IMR-90 (cell line): ENCODE measurements at regions not wholly inside any gene's neighbourhood (a gene's known extent, or its start where the extent isn't known, plus 50 kb on each side); places are given as distances from the start of the nearest gene placed in this dataset.

ENCODE experiments used
- ATAC-seq: fragments of 200-7000 bp; cut with Tn5 transposase; 2 replicates; pipeline ENCODE4 v1.9.1; 2020; ENCODE audit warnings: low read depth, mild to moderate bottlenecking, moderate library complexity
- BruUV-seq: library from RNA; stranded (reverse); fragments of 400-500 nt; replicated peaks from 2 replicates; lab custom pipeline; 2021; lab: Mats Ljungman, UMichigan
- CTCF ChIA-PET: fragments of 300-600 bp; formaldehyde crosslinking; extraction: SDS; loops from one replicate; lab custom pipeline; 2021; ENCODE audit warnings: antibody characterized with exemption; lab: Yijun Ruan, JAX
- POLR2A ChIA-PET: fragments of 300-600 bp; sonication (Branson Sonifier 250); formaldehyde crosslinking; loops from one replicate; lab custom pipeline; 2022; ENCODE audit warnings: antibody characterized with exemption; ENCODE audit not compliant: unreplicated experiment; lab: Charles Lee
- DNase-seq: peaks from one replicate; pipeline ENCODE4 v3.0.0; 2013
- H2AFZ ChIP-seq: replicated peaks from 2 replicates; pipeline ENCODE3; 2013; ENCODE audit warnings: low read length, mild to moderate bottlenecking; ENCODE audit not compliant: poor library complexity
- H2AK5ac ChIP-seq: 2 replicates; pipeline ENCODE4 v1.6.1; 2013; ENCODE audit warnings: low read depth, low read length, inconsistent platforms
- H2AK9ac ChIP-seq: replicated peaks from 2 replicates; pipeline ENCODE3; 2013; ENCODE audit warnings: mild to moderate bottlenecking, low read depth, low read length, moderate library complexity; ENCODE audit not compliant: poor library complexity
- H2BK120ac ChIP-seq: 2 replicates; pipeline ENCODE4 v1.6.1; 2013; ENCODE audit warnings: low read depth, low read length, inconsistent platforms
- H2BK15ac ChIP-seq: 3 replicates; pipeline ENCODE4 v1.6.1; 2013; ENCODE audit warnings: low read depth, low read length, inconsistent platforms
- H2BK20ac ChIP-seq: 2 replicates; pipeline ENCODE4 v1.6.1; 2013; ENCODE audit warnings: low read depth, mild to moderate bottlenecking, inconsistent platforms, low read length, moderate library complexity
- H2BK5ac ChIP-seq: 2 replicates; pipeline ENCODE4 v1.6.1; 2013; ENCODE audit warnings: mild to moderate bottlenecking, low read depth, low read length, inconsistent platforms; ENCODE audit not compliant: poor library complexity, severe bottlenecking
- H3K14ac ChIP-seq: replicated peaks from 2 replicates; pipeline ENCODE4 v1.6.1; 2013; ENCODE audit warnings: low read depth, low read length, inconsistent platforms
- H3K18ac ChIP-seq: 2 replicates; pipeline ENCODE4 v1.6.1; 2013; ENCODE audit warnings: low read depth, low read length, control low read depth
- H3K23ac ChIP-seq: 2 replicates; pipeline ENCODE4 v1.6.1; 2013; ENCODE audit warnings: low read depth, low read length, inconsistent platforms
- H3K27ac ChIP-seq: 2 replicates; pipeline ENCODE4 v1.5.1; 2013; ENCODE audit warnings: mild to moderate bottlenecking, control low read depth, low read length; ENCODE audit not compliant: insufficient read depth
- H3K27me3 ChIP-seq: 2 replicates; pipeline ENCODE4 v1.6.1; 2013; ENCODE audit warnings: low read length; ENCODE audit not compliant: control insufficient read depth, insufficient read depth
- H3K36me3 ChIP-seq: 2 replicates; pipeline ENCODE4 v1.6.1; 2013; ENCODE audit warnings: low read length, mixed read lengths; ENCODE audit not compliant: control insufficient read depth, insufficient read depth
- H3K4ac ChIP-seq: 2 replicates; pipeline ENCODE4 v1.6.1; 2013; ENCODE audit warnings: low read depth, low read length, inconsistent platforms
- H3K4me1 ChIP-seq: 2 replicates; pipeline ENCODE4 v1.6.1; 2013; ENCODE audit warnings: low read length, mixed read lengths; ENCODE audit not compliant: control insufficient read depth, insufficient read depth
- H3K4me2 ChIP-seq: 2 replicates; pipeline ENCODE4 v1.6.1; 2013; ENCODE audit warnings: low read depth, mild to moderate bottlenecking, control low read depth, low read length, moderate library complexity
- H3K4me3 ChIP-seq: 2 replicates; pipeline ENCODE4 v1.5.1; 2013; ENCODE audit warnings: low read depth, mild to moderate bottlenecking, control low read depth, low read length, moderate library complexity; ENCODE audit not compliant: insufficient read depth
- H3K56ac ChIP-seq: 2 replicates; pipeline ENCODE4 v1.6.1; 2013; ENCODE audit warnings: low read length, inconsistent platforms; ENCODE audit not compliant: insufficient read depth; ENCODE audit errors: extremely low read depth
- H3K79me1 ChIP-seq, 2 experiments: 2 replicates each; pipeline ENCODE4 v1.6.1; 2013; ENCODE audit warnings: low read length in 2 of 2, inconsistent platforms in 1 of 2, low read depth in 1 of 2
- H3K9ac ChIP-seq: 2 replicates; pipeline ENCODE4 v1.6.1; 2013; ENCODE audit warnings: low read depth, low read length, control low read depth
- H3K9me1 ChIP-seq: 2 replicates; pipeline ENCODE4 v1.6.1; 2013; ENCODE audit warnings: low read length, inconsistent platforms; ENCODE audit not compliant: insufficient read depth
- H3K9me3 ChIP-seq: 2 replicates; pipeline ENCODE4 v1.6.1; 2013; ENCODE audit warnings: low read length; ENCODE audit not compliant: control insufficient read depth, insufficient read depth
- H4K20me1 ChIP-seq: 2 replicates; pipeline ENCODE4 v1.6.1; 2013; ENCODE audit warnings: low read length, inconsistent platforms; ENCODE audit not compliant: insufficient read depth
- H4K5ac ChIP-seq: 2 replicates; pipeline ENCODE4 v1.6.1; 2013; ENCODE audit warnings: mild to moderate bottlenecking, low read depth, low read length, control low read depth
- H4K8ac ChIP-seq, 2 experiments: 2 replicates each; pipeline ENCODE4 v1.6.1; 2013; ENCODE audit warnings: low read depth in 2 of 2, low read length in 2 of 2, control low read depth in 1 of 2, inconsistent platforms in 1 of 2
- H4K91ac ChIP-seq: 2 replicates; pipeline ENCODE4 v1.6.1; 2013; ENCODE audit warnings: low read depth, low read length, inconsistent platforms; ENCODE audit not compliant: insufficient read depth
- BHLHE40 ChIP-seq: fragments of 150-350 bp; IDR thresholded peaks from 2 replicates; pipeline ENCODE4 v1.6.1; 2016; ENCODE audit warnings: mild to moderate bottlenecking, low read depth, low read length
- CHD1 ChIP-seq: IDR thresholded peaks from 2 replicates; pipeline ENCODE4 v1.6.1; 2012; ENCODE audit warnings: low read depth, low read length, improper control_type of control experiment
- MAFK ChIP-seq: IDR thresholded peaks from 2 replicates; pipeline ENCODE4 v1.6.1; 2012; ENCODE audit warnings: low read depth, low read length, improper control_type of control experiment
- MAZ ChIP-seq: IDR thresholded peaks from 2 replicates; pipeline ENCODE4 v1.6.1; 2012; ENCODE audit warnings: low read depth, mild to moderate bottlenecking, low read length, improper control_type of control experiment, moderate library complexity, borderline replicate concordance
- POLR2A ChIP-seq: IDR thresholded peaks from 2 replicates; pipeline ENCODE4 v1.6.1; 2012; ENCODE audit warnings: mild to moderate bottlenecking, low read depth, low read length
- RAD21 ChIP-seq: IDR thresholded peaks from 2 replicates; pipeline ENCODE4 v1.6.1; 2012; ENCODE audit warnings: low read length, improper control_type of control experiment
- RFX5 ChIP-seq: IDR thresholded peaks from 2 replicates; pipeline ENCODE4 v1.8.0; 2012; ENCODE audit warnings: low read depth, mild to moderate bottlenecking, low read length, moderate library complexity
- SMC3 ChIP-seq: fragments of 150-350 bp; IDR thresholded peaks from 2 replicates; pipeline ENCODE4 v1.6.1; 2016; ENCODE audit warnings: low read depth, mild to moderate bottlenecking, antibody characterized with exemption, low read length, moderate library complexity
- dilution Hi-C: fragments of 300-500 bp; cut with HindIII; formaldehyde crosslinking; loops from one replicate; pipeline ENCODE4 v1.14.3; 2018; ENCODE audit warnings: low sequenced_read_pairs; ENCODE audit not compliant: unreplicated experiment
- in situ Hi-C: fragments of 300-500 bp; cut with MboI; formaldehyde crosslinking; loops from 3 replicates; pipeline ENCODE4 v1.14.3; 2019; ENCODE audit warnings: low sequenced_read_pairs, inconsistent platforms, mixed read lengths
- intact Hi-C: fragments of 100-400 bp; cut with micrococcal nuclease; formaldehyde crosslinking; loops from 2 replicates; pipeline ENCODE4 v1.10.0; 2022

DNA sequence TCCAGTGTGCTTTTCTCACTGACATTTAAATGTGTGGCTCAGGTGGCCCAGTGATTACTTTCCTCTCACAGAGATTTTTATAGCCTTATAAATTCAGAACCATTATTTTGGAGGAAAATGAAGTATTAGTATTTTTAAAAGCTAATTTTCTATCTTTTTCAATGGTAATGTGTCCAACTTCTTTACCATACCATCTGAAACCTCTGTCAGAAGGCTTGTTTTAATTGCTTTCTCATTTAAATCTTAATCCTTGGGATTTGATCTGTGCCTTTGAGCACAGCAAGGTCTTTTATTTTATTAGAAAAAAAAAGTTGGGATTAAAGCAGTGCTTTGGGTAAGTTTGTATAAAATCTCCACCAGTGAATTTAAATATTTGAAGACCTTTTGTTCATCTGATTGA lies 452.3 kb upstream of the RAG2 start:
- no peak for TF ChIP-seq RAD21
- no peak for TF ChIP-seq CHD1
- no peak for TF ChIP-seq SMC3
- no peak for TF ChIP-seq MAFK
- TF ChIP-seq POLR2A = no peak
- TF ChIP-seq MAZ = no peak
- no peak for TF ChIP-seq RFX5
- TF ChIP-seq BHLHE40 = no peak
- Histone ChIP-seq H3K18ac (no peak overlapping the region), H2BK20ac (no peak overlapping the region), H3K9me3 (no peaks in the 10 kb centered on the region), H3K27ac (no peak overlapping the region), H4K20me1 (no peaks in the 10 kb centered on the region), H3K14ac (no peak overlapping the region), H3K56ac (no peak overlapping the region), H3K4me2 (no peak overlapping the region), H3K79me1 (no peaks in the 10 kb centered on the region), H3K4me1 (no peaks in the 10 kb centered on the region), H3K27me3 (no peaks in the 10 kb centered on the region), H4K8ac (no peak overlapping the region), H3K9ac (no peak overlapping the region), H3K23ac (no peak overlapping the region), H2BK120ac (no peak overlapping the region), H3K4me3 (no peak overlapping the region), H2BK15ac (no peak overlapping the region), H2BK5ac (no peak overlapping the region), H2AK9ac (no peak overlapping the region), H3K36me3 (no peaks in the 10 kb centered on the region), H2AFZ (no peak overlapping the region), H4K5ac (no peak overlapping the region), H3K4ac (no peak overlapping the region), H3K9me1 (no peaks in the 10 kb centered on the region), H4K91ac (no peak overlapping the region), H2AK5ac (no peak overlapping the region)
- ChIA-PET CTCF (no interaction called here), POLR2A (no interaction called here)
- BruUV-seq = no TSS peak
- DNase-seq (no peak), ATAC-seq (no peak)
- intact Hi-C loops = no loop called here
- in situ Hi-C loops = no loop called here
- dilution Hi-C loops = no loop called here
